OCI-LY7 (cell line): ENCODE measurements at regions not wholly inside any gene's neighbourhood (a gene's known extent, or its start where the extent isn't known, plus 50 kb on each side); places are given as distances from the start of the nearest gene placed in this dataset.

Source experiments
- BruUV-seq: library from RNA; stranded (reverse); fragments of 400-500 nt; replicated peaks from 2 replicates; lab custom pipeline; 2021; lab: Mats Ljungman, UMichigan
- CTCF ChIA-PET: fragments of 300-600 bp; sonication (Branson Sonifier 250); formaldehyde crosslinking; loops from one replicate; lab custom pipeline; 2022; ENCODE audit warnings: antibody characterized with exemption; ENCODE audit not compliant: unreplicated experiment; lab: Charles Lee
- POLR2A ChIA-PET: fragments of 300-600 bp; sonication (Branson Sonifier 250); formaldehyde crosslinking; loops from one replicate; lab custom pipeline; 2022; ENCODE audit warnings: antibody characterized with exemption; lab: Charles Lee
- DNase-seq: peaks from one replicate; pipeline ENCODE4 v3.0.0-alpha.2; 2015; ENCODE audit warnings: low spot score
- H2AFZ ChIP-seq: fragments of 200-600 bp; sonication (generic), shearing (Covaris generic); 2 replicates; pipeline ENCODE4 v1.6.1; 2014; ENCODE audit warnings: mild to moderate bottlenecking, antibody characterized with exemption, low read length, moderate library complexity
- H3K27ac ChIP-seq: fragments of 200-600 bp; sonication (generic); 2 replicates; pipeline ENCODE4 v1.5.1; 2014; ENCODE audit warnings: mixed run types, low read depth, mild to moderate bottlenecking, moderate library complexity, low read length, inconsistent platforms; ENCODE audit not compliant: poor library complexity, severe bottlenecking
- H3K36me3 ChIP-seq: fragments of 200-600 bp; sonication (generic); 2 replicates; pipeline ENCODE4 v1.6.1; 2014; ENCODE audit warnings: mild to moderate bottlenecking, antibody characterized with exemption, low read length, moderate library complexity, mixed read lengths; ENCODE audit not compliant: insufficient read depth
- H3K4me1 ChIP-seq: fragments of 200-600 bp; sonication (generic); 2 replicates; pipeline ENCODE4 v1.5.1; 2014; ENCODE audit warnings: mild to moderate bottlenecking, low read length; ENCODE audit not compliant: insufficient read depth, poor library complexity, severe bottlenecking
- H3K4me2 ChIP-seq: fragments of 200-600 bp; sonication (generic); 2 replicates; pipeline ENCODE4 v1.6.1; 2014; ENCODE audit warnings: mild to moderate bottlenecking, low read length
- H3K4me3 ChIP-seq: fragments of 200-600 bp; sonication (generic); 2 replicates; pipeline ENCODE4 v1.5.1; 2014; ENCODE audit warnings: mild to moderate bottlenecking, low read depth, low read length; ENCODE audit not compliant: poor library complexity, severe bottlenecking
- H3K79me2 ChIP-seq: fragments of 200-600 bp; sonication (generic); 2 replicates; pipeline ENCODE4 v1.6.1; 2016; ENCODE audit warnings: low read depth, mild to moderate bottlenecking, low read length, moderate library complexity, mixed read lengths; ENCODE audit not compliant: insufficient read depth
- H3K9me2 ChIP-seq: fragments of 200-600 bp; sonication (generic); 2 replicates; pipeline ENCODE4 v1.6.1; 2016; ENCODE audit warnings: mild to moderate bottlenecking, low read length, mixed read lengths; ENCODE audit not compliant: insufficient read depth
- H3K9me3 ChIP-seq: fragments of 200-600 bp; sonication (generic); 2 replicates; pipeline ENCODE4 v1.6.1; 2014; ENCODE audit warnings: mild to moderate bottlenecking, mixed run types, low read length, mixed read lengths
- H4K20me1 ChIP-seq: fragments of 200-600 bp; sonication (generic); 2 replicates; pipeline ENCODE4 v1.6.1; 2014; ENCODE audit warnings: mild to moderate bottlenecking, antibody characterized with exemption, low read length, moderate library complexity, mixed read lengths; ENCODE audit not compliant: insufficient read depth
- CTCF ChIP-seq: fragments of 200-600 bp; sonication (generic); conservative IDR thresholded peaks from 2 replicates; pipeline ENCODE4 v1.5.1; 2014; ENCODE audit warnings: mild to moderate bottlenecking, antibody characterized with exemption, low read length, moderate library complexity, mixed read lengths
- EZH2phosphoT487 ChIP-seq: fragments of 200-600 bp; sonication (generic); IDR thresholded peaks from 2 replicates; pipeline ENCODE4 v1.6.1; 2018; ENCODE audit warnings: low read depth, borderline replicate concordance, mild to moderate bottlenecking, mixed run types, antibody characterized with exemption, low read length, moderate library complexity, mixed read lengths
- intact Hi-C: fragments of 100-400 bp; cut with micrococcal nuclease; formaldehyde crosslinking; loops from one replicate; pipeline ENCODE4 v1.10.0; 2022; ENCODE audit not compliant: unreplicated experiment

- Histone ChIP-seq H4K20me1 (no peaks in the 10 kb centered on the region), H3K4me3 (no peak overlapping the region), H3K9me2 (no peaks in the 10 kb centered on the region), H3K79me2 (no peaks in the 10 kb centered on the region), H3K36me3 (no peaks in the 10 kb centered on the region), H2AFZ (no peak overlapping the region), H3K9me3 (no peaks in the 10 kb centered on the region), H3K4me1 (no peaks in the 10 kb centered on the region), H3K4me2 (no peak overlapping the region), H3K27ac (no peak overlapping the region)
- ChIA-PET POLR2A (no interaction called here), CTCF (no interaction called here)
- TF ChIP-seq CTCF (no peak), EZH2phosphoT487 (no peak)
- no TSS peak for BruUV-seq
- intact Hi-C loops, result no loop called here
- no peak for DNase-seq
Measured at GRCh38 chr2:120535081-120535480, 189.1 kb downstream of the INHBB start.

GRCh38 chr2:120536141-120536540 lies 190.2 kb downstream of the INHBB start:
- Histone ChIP-seq H3K79me2 (no peaks in the 10 kb centered on the region), H3K27ac (no peak overlapping the region), H3K4me3 (no peak overlapping the region), H3K4me2 (no peak overlapping the region), H3K36me3 (no peaks in the 10 kb centered on the region), H4K20me1 (no peaks in the 10 kb centered on the region), H3K4me1 (no peaks in the 10 kb centered on the region), H3K9me3 (no peaks in the 10 kb centered on the region), H3K9me2 (no peaks in the 10 kb centered on the region), H2AFZ (no peak overlapping the region)
- DNase-seq, result no peak
- no peak for TF ChIP-seq CTCF
- TF ChIP-seq EZH2phosphoT487, result no peak
- no TSS peak for BruUV-seq
- POLR2A ChIA-PET, result no interaction called here
- intact Hi-C loops, result no loop called here
- CTCF ChIA-PET, result no interaction called here

GRCh38 chr2:120538691-120539423 lies 192.9 kb downstream of the INHBB start:
- Histone ChIP-seq H2AFZ (no peak overlapping the region), H3K4me1 (no peaks in the 10 kb centered on the region), H3K36me3 (no peaks in the 10 kb centered on the region), H3K9me3 (no peaks in the 10 kb centered on the region), H3K27ac (no peak overlapping the region), H3K9me2 (no peaks in the 10 kb centered on the region), H3K4me2 (no peak overlapping the region), H3K79me2 (no peaks in the 10 kb centered on the region), H3K4me3 (no peak overlapping the region), H4K20me1 (no peaks in the 10 kb centered on the region)
- no TSS peak for BruUV-seq
- TF ChIP-seq CTCF (no peak), EZH2phosphoT487 (no peak)
- intact Hi-C loops, result no loop called here
- POLR2A ChIA-PET, result interaction anchor here (0.6 kb wide), 1 partner anchor 1198 kb away, joined by 7 read pairs; the partner anchor contains the start of gene NIFK
- no peak for DNase-seq
- CTCF ChIA-PET, result no interaction called here
